Endothelial cell of umbilical vein (primary cell): ENCODE measurements at regions not wholly inside any gene's neighbourhood (a gene's known extent, or its start where the extent isn't known, plus 50 kb on each side); places are given as distances from the start of the nearest gene placed in this dataset.

Source experiments
- FOS ChIP-seq: IDR thresholded peaks from 2 replicates; pipeline ENCODE4 v1.6.1; 2011; ENCODE audit warnings: mild to moderate bottlenecking, low read length, moderate library complexity, borderline replicate concordance; ENCODE audit not compliant: insufficient read depth
- JUN ChIP-seq: IDR thresholded peaks from 2 replicates; pipeline ENCODE4 v1.6.1; 2011; ENCODE audit warnings: borderline replicate concordance, low read depth; ENCODE audit not compliant: insufficient read length, insufficient read depth

- TF ChIP-seq JUN, result no peak
- TF ChIP-seq FOS, result no peak
These were observed 94.6 kb upstream of the INPP4B start for GRCh38 chr4:142940425-142941330.
